Uterus (tissue), 3 donors: ENCODE measurements at regions not wholly inside any gene's neighbourhood (a gene's known extent, or its start where the extent isn't known, plus 50 kb on each side); places are given as distances from the start of the nearest gene placed in this dataset.

Experiments used
- DNase-seq, 2 donors: peaks; one replicate each; pipeline ENCODE4 v3.0.0-alpha.2; 2019 to 2020
- H3K27ac ChIP-seq, 2 donors: fragments of 200-600 bp; sonication (generic); 1 replicate in 1 of 2; 2 replicates in 1 of 2; pipeline ENCODE4 v1.5.1; 2016 to 2018
- H3K27me3 ChIP-seq, 2 donors: fragments of 200-600 bp; sonication (generic); one replicate each; pipeline ENCODE4 v1.5.1; 2018 to 2019; ENCODE audit warnings: control low read depth in 1 of 2
- H3K36me3 ChIP-seq, 2 donors: fragments of 200-600 bp; sonication (generic); one replicate each; pipeline ENCODE4 v1.5.1; 2019; ENCODE audit warnings: control low read depth in 1 of 2
- H3K4me1 ChIP-seq, 2 donors: fragments of 200-600 bp; sonication (generic); one replicate each; pipeline ENCODE4 v1.5.1; 2018 to 2019; ENCODE audit warnings: control low read depth in 1 of 2
- H3K4me3 ChIP-seq, 2 donors: fragments of 200-600 bp; sonication (generic); 1 replicate in 1 of 2; 2 replicates in 1 of 2; pipeline ENCODE4 v1.5.1; 2018 to 2019; ENCODE audit warnings: mild to moderate bottlenecking in 1 of 2
- H3K9me3 ChIP-seq, 2 donors: fragments of 200-600 bp; sonication (generic); one replicate each; pipeline ENCODE4 v1.5.1; 2019; ENCODE audit warnings: control low read depth in 1 of 2
- POLR2A ChIP-seq, 2 donors: fragments of 450-650 bp; IDR thresholded peaks; one replicate each; pipeline ENCODE4 v1.6.1; 2016; ENCODE audit warnings: antibody characterized with exemption in 2 of 2, mild to moderate bottlenecking in 1 of 2, moderate library complexity in 1 of 2
- intact Hi-C: fragments of 100-400 bp; cut with DNase I; formaldehyde crosslinking; loops from one replicate; pipeline ENCODE4 v1.15.1; 2023; ENCODE audit warnings: low total_unique reads
- TF ChIP-seq, protein P1 (sequence below), 4 experiments: fragments of 200-600 bp in 2 of 4; fragments of 450-650 bp in 2 of 4; sonication (generic) in 2 of 4; IDR thresholded peaks; one replicate each; pipeline ENCODE4 v1.5.1; 2016 to 2019; ENCODE audit warnings: antibody characterized with exemption in 4 of 4, mild to moderate bottlenecking in 2 of 4, moderate library complexity in 1 of 4
- donor health status: DM: yes; HTN: yes; CAD: no.

DNA sequence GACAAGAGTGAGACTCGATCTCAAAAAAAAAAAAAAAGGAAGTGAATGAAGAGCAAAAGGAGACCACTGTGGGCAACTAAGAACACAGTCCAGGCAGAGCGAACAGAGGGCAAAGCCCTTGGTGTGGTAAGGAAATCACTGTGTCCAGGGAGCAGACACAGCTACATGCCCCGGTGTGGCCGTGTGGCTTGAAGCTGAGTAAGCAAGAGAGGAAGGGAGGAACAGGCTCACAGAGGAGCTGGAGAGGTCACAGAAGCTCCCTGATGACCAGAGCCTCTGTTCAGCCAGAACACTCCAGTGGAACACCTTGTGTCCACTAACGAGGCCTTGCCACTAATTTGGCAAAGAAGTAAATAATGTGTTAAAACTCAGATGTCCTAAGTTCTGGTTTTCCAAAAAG is 60.6 kb upstream of the GATA2 start:
- TF ChIP-seq, protein P1, sequence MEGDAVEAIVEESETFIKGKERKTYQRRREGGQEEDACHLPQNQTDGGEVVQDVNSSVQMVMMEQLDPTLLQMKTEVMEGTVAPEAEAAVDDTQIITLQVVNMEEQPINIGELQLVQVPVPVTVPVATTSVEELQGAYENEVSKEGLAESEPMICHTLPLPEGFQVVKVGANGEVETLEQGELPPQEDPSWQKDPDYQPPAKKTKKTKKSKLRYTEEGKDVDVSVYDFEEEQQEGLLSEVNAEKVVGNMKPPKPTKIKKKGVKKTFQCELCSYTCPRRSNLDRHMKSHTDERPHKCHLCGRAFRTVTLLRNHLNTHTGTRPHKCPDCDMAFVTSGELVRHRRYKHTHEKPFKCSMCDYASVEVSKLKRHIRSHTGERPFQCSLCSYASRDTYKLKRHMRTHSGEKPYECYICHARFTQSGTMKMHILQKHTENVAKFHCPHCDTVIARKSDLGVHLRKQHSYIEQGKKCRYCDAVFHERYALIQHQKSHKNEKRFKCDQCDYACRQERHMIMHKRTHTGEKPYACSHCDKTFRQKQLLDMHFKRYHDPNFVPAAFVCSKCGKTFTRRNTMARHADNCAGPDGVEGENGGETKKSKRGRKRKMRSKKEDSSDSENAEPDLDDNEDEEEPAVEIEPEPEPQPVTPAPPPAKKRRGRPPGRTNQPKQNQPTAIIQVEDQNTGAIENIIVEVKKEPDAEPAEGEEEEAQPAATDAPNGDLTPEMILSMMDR (IDR thresholded peaks at IDR 0.05): no peak
- no peak for TF ChIP-seq POLR2A (IDR thresholded peaks at IDR 0.05)
- Histone ChIP-seq H3K4me3 (no peak overlapping the region), H3K9me3 (no peaks in the 10 kb centered on the region), H3K36me3 (no peaks in the 10 kb centered on the region), H3K27ac (no peak overlapping the region), H3K4me1 (peaks cover 0 to 3% of the 10 kb centered on the region in 2 donors), H3K27me3 (no peaks in the 10 kb centered on the region)
- intact Hi-C loops: loop anchor here (10.0 kb wide), 1 partner anchor 619 kb away; no protein-coding TSS in a partner anchor
- no peak for DNase-seq

DNA sequence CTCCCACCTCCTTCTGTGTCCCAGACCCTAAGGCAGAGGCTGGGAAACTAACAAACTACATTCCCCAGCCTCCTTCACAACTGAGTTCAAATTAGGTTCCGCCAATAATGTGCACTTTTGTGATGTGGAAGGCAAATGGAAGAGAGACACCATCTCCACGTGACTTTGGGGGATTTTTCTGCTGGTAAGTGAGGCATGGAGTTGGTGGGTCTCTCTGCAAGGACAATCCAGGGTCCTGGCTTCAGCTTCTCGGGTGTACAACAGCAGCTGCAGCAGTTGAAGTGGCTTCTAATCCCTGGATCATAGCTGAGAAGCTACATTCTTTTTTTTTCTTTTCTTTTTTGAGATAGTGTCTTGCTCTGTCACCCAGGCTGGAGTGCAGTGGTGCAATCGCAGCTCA is 58.9 kb upstream of the GATA2 start:
- Histone ChIP-seq H3K4me1 (peaks cover 0 to 3% of the 10 kb centered on the region in 2 donors), H3K9me3 (no peaks in the 10 kb centered on the region), H3K36me3 (no peaks in the 10 kb centered on the region), H3K27ac (no peak overlapping the region), H3K27me3 (no peaks in the 10 kb centered on the region), H3K4me3 (no peak overlapping the region)
- no peak for TF ChIP-seq POLR2A (IDR thresholded peaks at IDR 0.05)
- TF ChIP-seq, protein P1 (IDR thresholded peaks at IDR 0.05): no peak
- intact Hi-C loops: loop anchor here (10.0 kb wide), 1 partner anchor 617 kb away; no protein-coding TSS in a partner anchor
- DNase-seq: no peak

DNA sequence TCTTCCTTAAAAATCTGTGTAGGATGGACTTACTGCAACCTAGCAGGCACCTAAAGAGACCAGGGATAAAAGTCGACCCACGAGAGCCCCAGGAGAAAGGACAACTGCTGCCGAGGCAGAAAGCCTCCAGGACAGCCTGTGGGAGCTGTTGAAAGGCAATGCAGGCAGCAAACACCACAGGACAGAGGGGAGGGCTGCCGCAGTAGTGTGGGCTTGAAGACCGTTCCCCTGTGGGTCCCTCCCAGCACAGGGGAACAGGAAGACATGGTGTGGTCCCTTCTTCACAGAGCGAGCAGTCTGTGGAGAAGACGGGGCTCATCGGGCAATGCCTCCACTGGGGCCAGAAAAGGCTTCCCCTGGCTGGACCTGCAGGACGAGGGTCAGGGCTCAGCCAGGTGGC is 58.5 kb upstream of the GATA2 start:
- Histone ChIP-seq H3K27me3 (no peaks in the 10 kb centered on the region), H3K36me3 (no peaks in the 10 kb centered on the region), H3K9me3 (no peaks in the 10 kb centered on the region), H3K4me1 (peaks cover 0 to 3% of the 10 kb centered on the region in 2 donors), H3K4me3 (no peak overlapping the region), H3K27ac (no peak overlapping the region)
- TF ChIP-seq, protein P1 (IDR thresholded peaks at IDR 0.05): no peak
- TF ChIP-seq POLR2A (IDR thresholded peaks at IDR 0.05): no peak
- intact Hi-C loops: loop anchor here (10.0 kb wide), 1 partner anchor 617 kb away; no protein-coding TSS in a partner anchor
- no peak for DNase-seq

DNA sequence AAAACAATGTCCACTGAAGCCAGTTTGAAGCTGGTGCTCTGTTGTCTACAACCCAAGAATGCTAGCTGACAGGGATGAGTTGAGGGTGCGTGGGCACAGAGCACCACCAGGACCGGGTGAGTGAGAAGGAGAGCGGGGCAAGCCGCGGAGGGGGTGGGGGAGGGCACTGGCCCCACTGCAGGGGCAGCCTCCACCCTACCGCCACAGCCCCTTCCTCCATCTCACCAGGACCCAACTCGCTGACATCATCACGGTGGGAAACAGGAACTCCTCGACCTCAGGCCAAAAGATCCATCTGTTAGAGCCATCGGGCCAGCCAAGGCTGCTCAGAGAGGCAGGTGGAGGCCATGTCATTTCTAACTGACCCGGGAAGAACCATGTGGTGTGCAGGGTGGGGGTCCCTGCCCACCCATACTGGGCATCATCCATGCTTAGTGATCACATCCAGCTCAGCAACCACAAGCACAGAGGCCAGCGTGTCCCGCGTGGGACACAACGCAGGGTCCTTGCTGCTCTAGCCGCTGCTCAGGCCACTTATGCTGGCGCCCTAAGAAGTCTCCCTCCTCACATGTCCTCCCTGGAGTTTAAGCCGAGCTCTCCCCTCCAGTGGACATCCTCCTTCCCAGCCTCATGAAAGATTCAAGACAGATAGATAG is 57.6 kb upstream of the GATA2 start:
- TF ChIP-seq POLR2A (IDR thresholded peaks at IDR 0.05): no peak
- TF ChIP-seq, protein P1 (IDR thresholded peaks at IDR 0.05): no peak
- H3K27ac ChIP-seq: no peak overlapping the region
- no peak overlapping the region for H3K4me3 ChIP-seq
- no peaks in the 10 kb centered on the region for H3K36me3 ChIP-seq
- DNase-seq: no peak
- H3K4me1 ChIP-seq: peaks cover 0 to 3% of the 10 kb centered on the region in 2 donors
- H3K27me3 ChIP-seq: no peaks in the 10 kb centered on the region
- intact Hi-C loops: loop anchor here (10.0 kb wide), 1 partner anchor 616 kb away; no protein-coding TSS in a partner anchor
- H3K9me3 ChIP-seq: no peaks in the 10 kb centered on the region

DNA sequence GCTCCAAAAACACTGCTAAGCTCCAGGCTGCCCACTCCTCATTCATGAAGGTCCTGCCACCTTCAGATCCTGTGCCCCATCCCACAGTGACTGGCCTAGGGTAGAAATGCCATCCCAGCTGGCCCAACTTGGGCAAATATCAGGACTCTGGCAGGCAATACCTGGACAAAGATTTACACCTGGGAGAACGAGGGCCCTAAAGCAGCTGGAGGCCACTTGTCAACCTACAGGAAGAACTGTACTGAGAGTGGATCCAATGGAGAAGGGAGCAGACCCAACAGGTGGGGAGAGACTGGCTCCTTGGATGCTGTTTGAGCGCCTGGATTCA is 57.1 kb upstream of the GATA2 start:
- TF ChIP-seq, protein P1 (IDR thresholded peaks at IDR 0.05): no peak
- no peak for TF ChIP-seq POLR2A (IDR thresholded peaks at IDR 0.05)
- no peaks in the 10 kb centered on the region for H3K4me1 ChIP-seq
- no peaks in the 10 kb centered on the region for H3K36me3 ChIP-seq
- no peaks in the 10 kb centered on the region for H3K9me3 ChIP-seq
- DNase-seq: no peak
- H3K27me3 ChIP-seq: no peaks in the 10 kb centered on the region
- intact Hi-C loops: loop anchor here (10.0 kb wide), 1 partner anchor 615 kb away; no protein-coding TSS in a partner anchor
- H3K4me3 ChIP-seq: no peak overlapping the region
- H3K27ac ChIP-seq: peak overlapping the region in 1 of 2 donors; percentile 57
